ENCODE measurements at regions not wholly inside any gene's neighbourhood (a gene's known extent, or its start where the extent isn't known, plus 50 kb on each side); places are given as distances from the start of the nearest gene placed in this dataset.

DNA sequence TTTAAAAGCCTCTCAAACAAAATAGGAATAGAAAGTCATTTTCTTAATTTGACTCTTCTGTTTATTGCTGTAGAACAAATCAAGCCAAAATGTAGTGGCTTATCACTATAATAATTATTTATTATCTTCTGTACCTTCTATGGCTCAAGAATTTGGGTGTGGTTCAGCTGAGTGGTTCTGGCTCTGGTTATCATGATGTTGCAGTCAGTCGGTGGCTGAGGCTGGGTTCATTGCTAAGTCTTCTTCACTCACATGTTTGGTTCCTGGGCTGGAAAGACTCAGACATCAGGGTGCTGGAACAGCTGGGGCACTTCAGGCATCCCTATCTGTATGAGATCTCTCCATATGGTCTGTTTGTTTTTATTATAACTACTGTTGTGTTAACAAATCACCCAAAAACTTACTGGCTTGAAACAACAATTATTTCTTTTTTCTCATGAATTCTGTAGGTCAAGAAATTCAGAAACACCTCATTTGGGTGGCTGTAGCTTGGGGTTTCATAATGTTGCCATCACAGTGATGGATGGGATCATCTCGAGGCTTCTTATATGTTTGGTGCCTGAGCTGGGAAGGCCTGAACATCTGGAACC lies 165.5 kb upstream of the FOXN2 start:
- peaks cover 9% of the 10 kb centered on the region for H3K4me1 Mint-ChIP-seq
- no peaks in the 10 kb centered on the region for H3K27me3 Mint-ChIP-seq (ENCODE audit: insufficient read depth, low read depth, poor library complexity)
- no peak overlapping the region for H3K4me3 Mint-ChIP-seq
- H3K9me3 Mint-ChIP-seq = no peaks in the 10 kb centered on the region
- Histone ChIP-seq H3K27ac (ENCODE audit: low read depth) (no peak overlapping the region), H3K36me3 (ENCODE audit: insufficient read depth) (no peaks in the 10 kb centered on the region), H2AFZ (no peak overlapping the region), H4K20me1 (replicated peaks; ENCODE audit: insufficient read depth) (no peaks in the 10 kb centered on the region), H3K9me2 (ENCODE audit: insufficient read depth) (peaks cover 11% of the 10 kb centered on the region; the same call in 1 of the 2 replicates), H3K4me1 (ENCODE audit: insufficient read depth) (no peaks in the 10 kb centered on the region), H3F3A (replicated peaks; ENCODE audit: low read depth) (no peaks in the 10 kb centered on the region), H3K27me3 (ENCODE audit: insufficient read depth) (no peaks in the 10 kb centered on the region), H3K4me2 (no peak overlapping the region), H3K79me2 (replicated peaks; ENCODE audit: insufficient read depth) (no peaks in the 10 kb centered on the region), H3K4me3 (no peak overlapping the region)
- DNase-seq (ENCODE audit: low spot score) (no peak), ATAC-seq (no peak)
- H3K27ac Mint-ChIP-seq = no peak overlapping the region
- no peaks in the 10 kb centered on the region for H3K36me3 Mint-ChIP-seq (ENCODE audit: low read depth)
- TF ChIP-seq POLR2AphosphoS5 (IDR thresholded peaks at IDR 0.05; ENCODE audit: low read depth) (no peak), ETS1 (IDR thresholded peaks at IDR 0.05) (no peak), STAT1 (IDR thresholded peaks at IDR 0.05; ENCODE audit: unreplicated experiment) (no peak), EZH2phosphoT487 (IDR thresholded peaks at IDR 0.05; ENCODE audit: unreplicated experiment) (no peak), CREB1 (CRISPR knock-in tag; IDR thresholded peaks at IDR 0.05; ENCODE audit: low read depth) (no peak), NANOG (IDR thresholded peaks at IDR 0.05; ENCODE audit: borderline replicate concordance) (no peak), ZNF114 (CRISPR knock-in tag; IDR thresholded peaks at IDR 0.05) (no peak), ZNF331 (CRISPR knock-in tag; IDR thresholded peaks at IDR 0.05; ENCODE audit: low read depth) (no peak)
- TF ChIP-seq, protein P1, sequence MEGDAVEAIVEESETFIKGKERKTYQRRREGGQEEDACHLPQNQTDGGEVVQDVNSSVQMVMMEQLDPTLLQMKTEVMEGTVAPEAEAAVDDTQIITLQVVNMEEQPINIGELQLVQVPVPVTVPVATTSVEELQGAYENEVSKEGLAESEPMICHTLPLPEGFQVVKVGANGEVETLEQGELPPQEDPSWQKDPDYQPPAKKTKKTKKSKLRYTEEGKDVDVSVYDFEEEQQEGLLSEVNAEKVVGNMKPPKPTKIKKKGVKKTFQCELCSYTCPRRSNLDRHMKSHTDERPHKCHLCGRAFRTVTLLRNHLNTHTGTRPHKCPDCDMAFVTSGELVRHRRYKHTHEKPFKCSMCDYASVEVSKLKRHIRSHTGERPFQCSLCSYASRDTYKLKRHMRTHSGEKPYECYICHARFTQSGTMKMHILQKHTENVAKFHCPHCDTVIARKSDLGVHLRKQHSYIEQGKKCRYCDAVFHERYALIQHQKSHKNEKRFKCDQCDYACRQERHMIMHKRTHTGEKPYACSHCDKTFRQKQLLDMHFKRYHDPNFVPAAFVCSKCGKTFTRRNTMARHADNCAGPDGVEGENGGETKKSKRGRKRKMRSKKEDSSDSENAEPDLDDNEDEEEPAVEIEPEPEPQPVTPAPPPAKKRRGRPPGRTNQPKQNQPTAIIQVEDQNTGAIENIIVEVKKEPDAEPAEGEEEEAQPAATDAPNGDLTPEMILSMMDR (conservative IDR thresholded peaks at IDR 0.05; ENCODE audit: low read depth in 2 of 2) = no peak

GRCh38 chr2:48157150-48157549 lies 157.3 kb upstream of the FOXN2 start:
- no peak for TF ChIP-seq POLR2AphosphoS5 (IDR thresholded peaks at IDR 0.05; ENCODE audit: low read depth)
- TF ChIP-seq ZNF331 (CRISPR knock-in tag; IDR thresholded peaks at IDR 0.05; ENCODE audit: low read depth) = no peak
- no peak for TF ChIP-seq JUNB (IDR thresholded peaks at IDR 0.05; ENCODE audit: unreplicated experiment)
- no peak for TF ChIP-seq ETS1 (IDR thresholded peaks at IDR 0.05)
- TF ChIP-seq NANOG (IDR thresholded peaks at IDR 0.05; ENCODE audit: borderline replicate concordance) = no peak
- TF ChIP-seq ZNF114 (CRISPR knock-in tag; IDR thresholded peaks at IDR 0.05) = no peak
- TF ChIP-seq EZH2phosphoT487 (IDR thresholded peaks at IDR 0.05; ENCODE audit: unreplicated experiment) = no peak
- no peak overlapping the region for H2AFZ ChIP-seq
- H3K4me2 ChIP-seq = no peak overlapping the region
- H3K4me3 ChIP-seq = no peak overlapping the region
- H3F3A ChIP-seq (replicated peaks; ENCODE audit: low read depth) = no peaks in the 10 kb centered on the region
- H3K4me1 Mint-ChIP-seq = no peaks in the 10 kb centered on the region
- no peaks in the 10 kb centered on the region; the same call in 1 of the 3 replicates for H3K36me3 Mint-ChIP-seq (ENCODE audit: low read depth)
- peaks cover 21% of the 10 kb centered on the region for H3K9me3 Mint-ChIP-seq
- H3K27ac Mint-ChIP-seq = no peak overlapping the region
- H3K4me1 ChIP-seq (ENCODE audit: insufficient read depth) = no peaks in the 10 kb centered on the region
- peaks cover 4% of the 10 kb centered on the region; the same call in 1 of the 2 replicates for H3K9me2 ChIP-seq (ENCODE audit: insufficient read depth)
- H3K4me3 Mint-ChIP-seq = no peak overlapping the region
- DNase-seq (ENCODE audit: low spot score) (no peak), ATAC-seq (no peak)
- H3K79me2 ChIP-seq (replicated peaks; ENCODE audit: insufficient read depth) = no peaks in the 10 kb centered on the region
- no peak overlapping the region for H3K27ac ChIP-seq (ENCODE audit: low read depth)
- no peaks in the 10 kb centered on the region for H3K27me3 Mint-ChIP-seq (ENCODE audit: insufficient read depth, low read depth, poor library complexity)
- no peaks in the 10 kb centered on the region for H4K20me1 ChIP-seq (replicated peaks; ENCODE audit: insufficient read depth)
- H3K36me3 ChIP-seq (ENCODE audit: insufficient read depth) = no peaks in the 10 kb centered on the region
- no peaks in the 10 kb centered on the region for H3K27me3 ChIP-seq (ENCODE audit: insufficient read depth)

Data from GM23338 (cell line).